RWPE2 (cell line): ENCODE measurements at regions not wholly inside any gene's neighbourhood (a gene's known extent, or its start where the extent isn't known, plus 50 kb on each side); places are given as distances from the start of the nearest gene placed in this dataset.

Experiments used
- ATAC-seq: fragments of 200-7000 bp; cut with Tn5 transposase; 3 replicates; pipeline ENCODE4 v1.9.1; 2021; ENCODE audit warnings: low read depth
- DNase-seq: peaks from one replicate; pipeline ENCODE4 v3.0.0-alpha.2; 2020; ENCODE audit warnings: low spot score
- H3K27ac ChIP-seq: fragments of 450-650 bp; 2 replicates; pipeline ENCODE4 v1.5.1; 2017; ENCODE audit warnings: mild to moderate bottlenecking; ENCODE audit not compliant: poor library complexity, severe bottlenecking
- H3K27me3 ChIP-seq: fragments of 250-450 bp; sonication (Bioruptor Pico); 2 replicates; pipeline ENCODE4 v1.5.1; 2021; ENCODE audit warnings: mild to moderate bottlenecking, moderate library complexity; ENCODE audit not compliant: insufficient read depth, poor library complexity, severe bottlenecking
- H3K36me3 ChIP-seq: fragments of 250-450 bp; sonication (Bioruptor Pico); 2 replicates; pipeline ENCODE4 v1.5.1; 2020; ENCODE audit warnings: low read depth, mild to moderate bottlenecking, moderate library complexity
- H3K4me1 ChIP-seq: fragments of 250-450 bp; sonication (Bioruptor Pico); 2 replicates; pipeline ENCODE4 v1.5.1; 2021; ENCODE audit warnings: mild to moderate bottlenecking, moderate library complexity; ENCODE audit not compliant: insufficient read depth, poor library complexity, severe bottlenecking
- H3K4me3 ChIP-seq: fragments of 250-450 bp; sonication (Bioruptor Pico); 2 replicates; pipeline ENCODE4 v1.5.1; 2021; ENCODE audit warnings: mild to moderate bottlenecking, moderate library complexity; ENCODE audit not compliant: severe bottlenecking
- H3K9me3 ChIP-seq: fragments of 250-450 bp; sonication (Bioruptor Pico); 2 replicates; pipeline ENCODE4 v1.5.1; 2021; ENCODE audit warnings: mild to moderate bottlenecking, moderate library complexity; ENCODE audit not compliant: severe bottlenecking
- TF ChIP-seq, protein P1 (sequence below): fragments of 450-650 bp; IDR thresholded peaks from one replicate; pipeline ENCODE4 v1.5.1; 2017; ENCODE audit warnings: mild to moderate bottlenecking, moderate library complexity; ENCODE audit not compliant: poor library complexity, severe bottlenecking

DNA sequence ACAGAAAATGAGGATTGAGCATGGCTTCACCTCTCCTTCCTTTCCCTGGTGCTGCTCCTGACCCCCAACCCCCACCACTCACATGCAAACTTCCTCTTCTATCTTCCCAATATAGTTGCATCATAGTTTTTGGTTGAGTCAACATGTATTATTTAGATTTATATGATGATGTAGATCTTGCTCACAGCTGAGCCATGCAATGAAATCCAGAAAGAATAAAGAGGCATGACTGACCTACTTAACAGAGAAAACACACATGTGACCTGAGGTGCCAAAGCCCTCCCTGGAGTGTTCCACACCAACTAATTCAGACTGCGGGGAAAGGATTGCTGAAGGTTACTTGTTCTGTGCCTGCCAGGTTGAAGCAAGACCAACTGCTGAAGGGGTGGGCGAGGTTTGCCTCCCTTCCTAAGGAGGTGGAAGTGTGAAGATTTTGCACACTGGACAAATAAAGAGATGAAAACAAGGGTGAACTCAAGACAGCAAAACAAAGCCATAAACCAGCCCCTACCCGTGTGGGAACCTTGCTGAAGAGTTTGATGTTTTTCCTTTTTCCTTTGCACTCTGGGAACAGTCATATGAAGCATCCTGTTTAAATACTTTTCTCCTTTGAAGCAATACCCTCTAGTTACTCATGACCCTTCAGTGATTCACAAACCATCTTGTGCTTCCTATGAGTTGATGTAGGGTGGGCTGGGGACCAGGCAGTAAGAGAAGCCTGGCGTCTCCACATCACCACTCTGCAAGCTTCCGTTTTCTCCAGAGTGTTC is 155.2 kb upstream of the UBE2E1 start:
- H3K27me3 ChIP-seq, result no peaks in the 10 kb centered on the region
- ATAC-seq, result peak; percentile 90

DNA sequence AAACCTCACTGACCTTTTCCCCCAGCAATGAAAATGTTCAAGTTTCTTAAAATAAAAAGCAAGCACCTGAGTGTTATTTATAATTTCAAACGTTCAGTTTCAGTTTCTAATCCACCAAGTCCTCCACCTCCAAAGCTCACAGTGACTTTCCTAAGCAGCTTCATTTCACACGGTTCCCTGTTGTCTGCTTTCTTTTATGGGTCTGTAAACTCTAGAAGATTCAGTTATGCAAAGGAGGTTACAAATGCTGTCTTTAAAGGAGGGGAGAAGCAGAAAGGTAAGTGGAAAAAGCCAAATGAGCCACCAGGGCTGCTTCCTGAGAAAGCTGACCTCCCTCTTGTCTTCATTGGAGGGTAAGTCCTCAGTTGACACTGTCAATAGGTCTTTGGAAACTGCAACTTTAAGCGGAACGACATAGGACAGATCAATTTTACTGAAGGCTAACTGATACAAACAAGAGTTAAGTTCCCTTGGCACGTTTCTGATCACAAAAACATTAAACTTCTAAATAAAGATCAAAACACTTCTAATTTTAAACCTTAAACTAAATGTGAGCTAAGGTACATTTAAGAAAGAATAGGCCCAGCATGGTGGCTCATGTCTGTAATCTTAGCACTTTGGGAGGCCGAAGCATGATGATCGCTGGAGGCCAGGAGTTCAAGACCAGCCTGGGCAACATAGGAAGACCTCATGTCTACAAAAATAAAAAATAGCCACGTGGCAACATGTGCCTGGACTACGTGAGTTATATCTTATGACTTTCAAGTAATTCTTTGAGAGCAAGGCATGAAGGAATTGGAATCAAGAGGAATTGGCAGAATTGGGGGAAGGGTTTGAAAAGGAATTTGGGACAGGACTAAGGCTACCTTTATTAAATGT is 151.9 kb upstream of the UBE2E1 start:
- Histone ChIP-seq H3K9me3 (no peaks in the 10 kb centered on the region), H3K36me3 (no peaks in the 10 kb centered on the region), H3K4me3 (no peak overlapping the region), H3K27ac (no peak overlapping the region), H3K27me3 (no peaks in the 10 kb centered on the region), H3K4me1 (peaks cover 24% of the 10 kb centered on the region)
- no peak for DNase-seq
- no peak for ATAC-seq
- TF ChIP-seq, protein P1, sequence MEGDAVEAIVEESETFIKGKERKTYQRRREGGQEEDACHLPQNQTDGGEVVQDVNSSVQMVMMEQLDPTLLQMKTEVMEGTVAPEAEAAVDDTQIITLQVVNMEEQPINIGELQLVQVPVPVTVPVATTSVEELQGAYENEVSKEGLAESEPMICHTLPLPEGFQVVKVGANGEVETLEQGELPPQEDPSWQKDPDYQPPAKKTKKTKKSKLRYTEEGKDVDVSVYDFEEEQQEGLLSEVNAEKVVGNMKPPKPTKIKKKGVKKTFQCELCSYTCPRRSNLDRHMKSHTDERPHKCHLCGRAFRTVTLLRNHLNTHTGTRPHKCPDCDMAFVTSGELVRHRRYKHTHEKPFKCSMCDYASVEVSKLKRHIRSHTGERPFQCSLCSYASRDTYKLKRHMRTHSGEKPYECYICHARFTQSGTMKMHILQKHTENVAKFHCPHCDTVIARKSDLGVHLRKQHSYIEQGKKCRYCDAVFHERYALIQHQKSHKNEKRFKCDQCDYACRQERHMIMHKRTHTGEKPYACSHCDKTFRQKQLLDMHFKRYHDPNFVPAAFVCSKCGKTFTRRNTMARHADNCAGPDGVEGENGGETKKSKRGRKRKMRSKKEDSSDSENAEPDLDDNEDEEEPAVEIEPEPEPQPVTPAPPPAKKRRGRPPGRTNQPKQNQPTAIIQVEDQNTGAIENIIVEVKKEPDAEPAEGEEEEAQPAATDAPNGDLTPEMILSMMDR, result no peak

More for the DNA sequence above, 155.2 kb upstream of the UBE2E1 start:
- no peak for DNase-seq
- Histone ChIP-seq H3K27ac (peak overlapping the region; percentile 63), H3K4me1 (peaks cover 37% of the 10 kb centered on the region), H3K4me3 (no peak overlapping the region), H3K9me3 (no peaks in the 10 kb centered on the region), H3K36me3 (no peaks in the 10 kb centered on the region)
- TF ChIP-seq, protein P1, result no peak

DNA sequence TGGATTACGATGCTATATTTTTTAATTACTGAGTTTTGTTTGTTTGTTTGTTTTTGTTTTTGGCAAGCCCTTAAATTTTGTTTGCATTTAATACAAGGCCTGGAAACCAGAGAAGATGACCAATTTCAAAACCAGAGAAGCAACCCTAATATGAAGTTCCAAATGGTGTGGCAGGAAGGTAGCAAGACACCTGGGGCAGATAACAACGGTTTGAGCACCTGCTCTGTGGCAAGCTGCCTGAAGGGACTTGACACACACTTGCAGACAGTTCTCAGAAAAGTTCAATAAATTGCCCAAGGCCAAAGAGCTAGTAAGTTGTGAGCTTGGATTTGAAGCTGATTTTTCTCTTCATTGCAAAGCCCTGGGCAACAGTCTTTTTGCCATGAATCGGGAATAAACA is 151.2 kb upstream of the UBE2E1 start:
- Histone ChIP-seq H3K4me1 (peaks cover 17% of the 10 kb centered on the region), H3K27ac (no peak overlapping the region), H3K4me3 (no peak overlapping the region), H3K36me3 (no peaks in the 10 kb centered on the region), H3K9me3 (no peaks in the 10 kb centered on the region), H3K27me3 (no peaks in the 10 kb centered on the region)
- TF ChIP-seq, protein P1, result no peak
- ATAC-seq (no peak), DNase-seq (no peak)

DNA sequence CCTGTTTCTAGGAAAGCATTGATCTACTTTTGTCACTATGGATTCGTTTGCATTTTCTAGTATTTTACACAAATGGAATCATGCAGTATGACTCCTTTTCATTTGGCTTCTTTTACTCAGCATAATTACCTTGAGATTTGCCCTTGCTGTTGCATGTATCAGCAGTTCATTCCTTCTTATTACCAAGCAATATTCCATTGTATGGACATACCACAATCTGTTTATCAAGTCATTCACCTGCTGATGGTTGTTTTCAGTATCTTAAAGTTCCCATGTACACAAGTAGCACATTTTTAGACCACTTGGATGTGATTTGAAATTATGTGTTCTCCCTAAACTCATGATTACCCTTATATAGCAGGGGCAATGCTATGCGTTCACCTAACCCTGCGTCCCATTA is 150.0 kb upstream of the UBE2E1 start:
- DNase-seq (no peak), ATAC-seq (no peak)
- no peaks in the 10 kb centered on the region for H3K27me3 ChIP-seq
- TF ChIP-seq, protein P1, result no peak
- H3K36me3 ChIP-seq, result no peaks in the 10 kb centered on the region
- no peak overlapping the region for H3K4me3 ChIP-seq
- no peaks in the 10 kb centered on the region for H3K9me3 ChIP-seq
- H3K4me1 ChIP-seq, result peaks cover 6% of the 10 kb centered on the region
- no peak overlapping the region for H3K27ac ChIP-seq
